Activated B cell treated with CpG ODN at 0.5 μM for 24 hours (primary cell): ENCODE measurements at regions not wholly inside any gene's neighbourhood (a gene's known extent, or its start where the extent isn't known, plus 50 kb on each side); places are given as distances from the start of the nearest gene placed in this dataset.

Experiments used
- ATAC-seq: fragments of 200-7000 bp; cut with Tn5 transposase; one replicate; pipeline ENCODE4 v1.10.0; 2021; ENCODE audit warnings: low read depth, mild to moderate bottlenecking, moderate library complexity
- CTCF ChIA-PET: fragments of 350-600 bp; sonication (Branson Sonifier 250); formaldehyde crosslinking; loops from one replicate; lab custom pipeline; 2021; ENCODE audit warnings: antibody characterized with exemption; lab: Charles Lee
- POLR2A ChIA-PET: fragments of 350-600 bp; sonication (Branson Sonifier 250); formaldehyde crosslinking; loops from one replicate; lab custom pipeline; 2021; ENCODE audit warnings: antibody characterized with exemption; lab: Charles Lee
- DNase-seq: peaks from one replicate; pipeline ENCODE4 v3.0.0; 2022
- H3K27ac Mint-ChIP-seq: one replicate; pipeline ENCODE4 v1.8.0; 2020; ENCODE audit warnings: mixed read lengths
- H3K27me3 Mint-ChIP-seq: one replicate; pipeline ENCODE4 v1.8.0; 2021; ENCODE audit warnings: mixed read lengths
- H3K36me3 Mint-ChIP-seq: one replicate; pipeline ENCODE4 v1.8.0; 2021; ENCODE audit warnings: low read depth, mixed read lengths
- H3K4me1 Mint-ChIP-seq: one replicate; pipeline ENCODE4 v1.8.0; 2021; ENCODE audit warnings: mixed read lengths
- H3K4me3 Mint-ChIP-seq: one replicate; pipeline ENCODE4 v1.8.0; 2020; ENCODE audit warnings: mild to moderate bottlenecking, mixed read lengths
- H3K9me3 Mint-ChIP-seq: one replicate; pipeline ENCODE4 v1.8.0; 2020; ENCODE audit warnings: mixed read lengths
- intact Hi-C: fragments of 100-400 bp; cut with micrococcal nuclease; formaldehyde crosslinking; loops from one replicate; pipeline ENCODE4 v1.15.1; 2024
- TF ChIP-seq, protein P1 (sequence below): fragments of 200-600 bp; IDR thresholded peaks from one replicate; pipeline ENCODE4 v1.8.0; 2022; ENCODE audit warnings: antibody characterized with exemption, mild to moderate bottlenecking

GRCh38 chr2:53064154-53064553 lies 703.5 kb upstream of the CHAC2 start:
- TF ChIP-seq, protein P1, sequence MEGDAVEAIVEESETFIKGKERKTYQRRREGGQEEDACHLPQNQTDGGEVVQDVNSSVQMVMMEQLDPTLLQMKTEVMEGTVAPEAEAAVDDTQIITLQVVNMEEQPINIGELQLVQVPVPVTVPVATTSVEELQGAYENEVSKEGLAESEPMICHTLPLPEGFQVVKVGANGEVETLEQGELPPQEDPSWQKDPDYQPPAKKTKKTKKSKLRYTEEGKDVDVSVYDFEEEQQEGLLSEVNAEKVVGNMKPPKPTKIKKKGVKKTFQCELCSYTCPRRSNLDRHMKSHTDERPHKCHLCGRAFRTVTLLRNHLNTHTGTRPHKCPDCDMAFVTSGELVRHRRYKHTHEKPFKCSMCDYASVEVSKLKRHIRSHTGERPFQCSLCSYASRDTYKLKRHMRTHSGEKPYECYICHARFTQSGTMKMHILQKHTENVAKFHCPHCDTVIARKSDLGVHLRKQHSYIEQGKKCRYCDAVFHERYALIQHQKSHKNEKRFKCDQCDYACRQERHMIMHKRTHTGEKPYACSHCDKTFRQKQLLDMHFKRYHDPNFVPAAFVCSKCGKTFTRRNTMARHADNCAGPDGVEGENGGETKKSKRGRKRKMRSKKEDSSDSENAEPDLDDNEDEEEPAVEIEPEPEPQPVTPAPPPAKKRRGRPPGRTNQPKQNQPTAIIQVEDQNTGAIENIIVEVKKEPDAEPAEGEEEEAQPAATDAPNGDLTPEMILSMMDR = no peak
- no peaks in the 10 kb centered on the region for H3K4me1 Mint-ChIP-seq
- DNase-seq (no peak), ATAC-seq (no peak)
- CTCF ChIA-PET = no interaction called here
- no peak overlapping the region for H3K27ac Mint-ChIP-seq
- intact Hi-C loops = no loop called here
- no peaks in the 10 kb centered on the region for H3K36me3 Mint-ChIP-seq
- H3K9me3 Mint-ChIP-seq = no peaks in the 10 kb centered on the region
- no peaks in the 10 kb centered on the region for H3K27me3 Mint-ChIP-seq
- POLR2A ChIA-PET = no interaction called here
- H3K4me3 Mint-ChIP-seq = no peak overlapping the region

DNA sequence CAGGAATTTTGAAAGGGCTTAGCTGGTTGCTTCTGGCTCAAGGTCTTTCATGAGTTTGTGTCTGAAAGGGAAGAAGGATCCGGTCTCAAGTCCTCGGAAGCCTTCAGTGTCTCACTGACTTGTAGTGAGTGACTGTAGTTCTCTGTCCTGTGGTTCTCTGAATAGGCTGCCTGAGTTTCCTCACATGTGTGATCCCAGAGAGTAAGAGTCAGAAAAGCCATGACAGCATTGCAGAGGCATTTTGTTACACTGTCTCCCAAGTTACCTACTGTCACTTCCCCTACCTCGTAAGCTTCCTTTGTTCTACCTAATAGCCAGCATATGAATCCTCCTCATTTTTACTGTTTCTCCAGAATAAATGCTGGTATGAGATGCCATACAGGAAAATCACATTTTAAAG lies 709.1 kb upstream of the CHAC2 start:
- no peak for ATAC-seq
- H3K9me3 Mint-ChIP-seq = no peaks in the 10 kb centered on the region
- CTCF ChIA-PET = no interaction called here
- H3K27me3 Mint-ChIP-seq = no peaks in the 10 kb centered on the region
- POLR2A ChIA-PET = no interaction called here
- no peak overlapping the region for H3K4me3 Mint-ChIP-seq
- H3K27ac Mint-ChIP-seq = no peak overlapping the region
- no peak for DNase-seq
- no peaks in the 10 kb centered on the region for H3K36me3 Mint-ChIP-seq
- TF ChIP-seq, protein P1 = no peak
- H3K4me1 Mint-ChIP-seq = no peaks in the 10 kb centered on the region
- intact Hi-C loops = no loop called here

- no peak for DNase-seq
- Mint-ChIP-seq H3K9me3 (no peaks in the 10 kb centered on the region), H3K27ac (no peak overlapping the region), H3K36me3 (no peaks in the 10 kb centered on the region), H3K4me1 (no peaks in the 10 kb centered on the region), H3K4me3 (no peak overlapping the region), H3K27me3 (no peaks in the 10 kb centered on the region)
- TF ChIP-seq, protein P1 = no peak
- no peak for ATAC-seq
- POLR2A ChIA-PET = no interaction called here
- CTCF ChIA-PET = no interaction called here
- intact Hi-C loops = no loop called here
Measured at GRCh38 chr2:53053937-53054336, 713.7 kb upstream of the CHAC2 start.

- ChIA-PET POLR2A (no interaction called here), CTCF (no interaction called here)
- H3K27me3 Mint-ChIP-seq = no peaks in the 10 kb centered on the region
- no peak overlapping the region for H3K4me3 Mint-ChIP-seq
- DNase-seq = no peak
- H3K27ac Mint-ChIP-seq = no peak overlapping the region
- H3K9me3 Mint-ChIP-seq = no peaks in the 10 kb centered on the region
- intact Hi-C loops = no loop called here
- no peaks in the 10 kb centered on the region for H3K4me1 Mint-ChIP-seq
- no peak for ATAC-seq
- TF ChIP-seq, protein P1 = no peak
- H3K36me3 Mint-ChIP-seq = no peaks in the 10 kb centered on the region
Measured at GRCh38 chr2:53051157-53051556, 716.4 kb upstream of the CHAC2 start.

- CTCF ChIA-PET = no interaction called here
Measured at GRCh38 chr2:53040536-53041229, 726.9 kb upstream of the CHAC2 start.

More at GRCh38 chr2:53040536-53041229, 726.9 kb upstream of the CHAC2 start:
- Mint-ChIP-seq H3K36me3 (no peaks in the 10 kb centered on the region), H3K4me1 (no peaks in the 10 kb centered on the region), H3K27ac (no peak overlapping the region), H3K9me3 (peaks cover 1% of the 10 kb centered on the region), H3K27me3 (no peaks in the 10 kb centered on the region), H3K4me3 (no peak overlapping the region)
- POLR2A ChIA-PET = no interaction called here
- no peak for ATAC-seq
- TF ChIP-seq, protein P1 = no peak
- DNase-seq = no peak
- intact Hi-C loops = no loop called here
